Fibroblast of skin of right quadriceps (primary cell): ENCODE measurements at regions not wholly inside any gene's neighbourhood (a gene's known extent, or its start where the extent isn't known, plus 50 kb on each side); places are given as distances from the start of the nearest gene placed in this dataset.

Experiments used
- DNase-seq: peaks from one replicate; pipeline ENCODE4 v3.0.0-alpha.2; 2013

GRCh38 chr2:220446106-220446712 is 818.8 kb downstream of the SLC4A3 start:
- DNase-seq, result no peak

DNA sequence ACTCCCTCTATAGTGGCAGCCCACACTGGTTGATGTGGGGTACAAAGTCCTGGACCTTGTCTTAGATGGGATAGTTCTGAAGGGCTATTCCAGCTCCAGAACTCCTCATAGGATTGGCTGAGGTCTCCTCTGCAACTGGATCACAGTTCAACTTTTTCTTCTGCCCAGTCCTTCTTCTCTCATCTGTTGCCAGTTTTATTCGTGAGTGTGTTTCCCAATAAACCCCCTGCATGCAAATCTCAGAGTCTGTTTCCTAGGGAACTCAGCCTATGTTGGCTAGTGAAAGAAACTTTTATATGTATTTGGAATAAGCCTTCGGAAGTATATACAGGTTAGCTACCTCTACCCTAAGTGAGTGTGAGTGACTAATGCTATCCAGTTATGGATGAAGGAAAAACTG is 823.4 kb downstream of the SLC4A3 start:
- DNase-seq, result no peak

GRCh38 chr2:220451438-220451837 is 824.0 kb downstream of the SLC4A3 start:
- no peak for DNase-seq

GRCh38 chr2:220452561-220452960 is 825.1 kb downstream of the SLC4A3 start:
- no peak for DNase-seq

DNA sequence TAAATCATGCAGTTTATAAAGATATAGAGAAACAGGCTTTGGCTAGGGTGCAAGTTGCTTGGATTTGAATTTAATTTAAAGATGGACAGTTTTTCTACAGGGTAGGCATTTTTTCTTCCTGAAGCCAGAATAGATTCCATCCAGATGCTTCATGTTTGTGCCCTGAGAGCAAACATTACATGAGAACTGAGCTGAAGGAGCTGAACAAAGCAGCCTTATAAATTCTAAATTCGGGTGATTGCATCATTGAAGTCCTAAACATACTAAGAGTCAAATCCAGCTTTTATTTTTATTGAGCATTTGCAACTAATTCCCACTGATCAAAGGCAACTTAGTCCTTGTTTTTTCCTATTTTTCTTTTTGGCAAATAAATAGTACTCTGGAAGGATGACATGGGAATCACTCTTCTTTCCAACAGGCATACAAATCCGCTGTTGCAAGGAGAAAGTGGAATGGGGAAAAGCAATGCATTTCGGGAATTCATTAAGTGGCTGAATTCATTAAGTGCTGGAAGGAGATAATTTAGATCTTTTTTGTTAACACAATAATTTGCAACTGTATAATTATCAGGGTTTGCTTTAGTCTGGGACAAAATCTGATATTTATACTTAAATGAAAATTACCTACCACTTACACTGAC is 828.0 kb downstream of the SLC4A3 start:
- DNase-seq, result peak; percentile 4

DNA sequence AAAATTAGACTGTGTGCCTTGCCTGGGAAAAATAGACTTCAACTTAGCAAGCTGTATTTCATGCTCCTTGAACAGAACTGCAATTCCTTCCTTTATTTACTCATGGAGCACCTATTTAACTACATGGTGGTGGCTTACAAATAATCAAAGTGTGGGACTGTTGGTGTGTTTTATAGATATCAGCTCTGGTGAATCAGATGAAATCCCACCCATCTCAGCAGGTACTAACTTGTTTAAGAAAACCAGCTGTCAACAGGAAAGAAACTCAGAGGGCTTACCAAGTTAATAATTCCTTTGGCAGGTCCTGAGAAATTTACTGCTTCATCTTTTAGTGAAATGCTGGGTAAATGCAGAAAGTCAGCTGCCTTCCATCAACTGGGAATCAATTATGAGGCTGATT is 830.6 kb downstream of the SLC4A3 start:
- DNase-seq, result no peak

DNA sequence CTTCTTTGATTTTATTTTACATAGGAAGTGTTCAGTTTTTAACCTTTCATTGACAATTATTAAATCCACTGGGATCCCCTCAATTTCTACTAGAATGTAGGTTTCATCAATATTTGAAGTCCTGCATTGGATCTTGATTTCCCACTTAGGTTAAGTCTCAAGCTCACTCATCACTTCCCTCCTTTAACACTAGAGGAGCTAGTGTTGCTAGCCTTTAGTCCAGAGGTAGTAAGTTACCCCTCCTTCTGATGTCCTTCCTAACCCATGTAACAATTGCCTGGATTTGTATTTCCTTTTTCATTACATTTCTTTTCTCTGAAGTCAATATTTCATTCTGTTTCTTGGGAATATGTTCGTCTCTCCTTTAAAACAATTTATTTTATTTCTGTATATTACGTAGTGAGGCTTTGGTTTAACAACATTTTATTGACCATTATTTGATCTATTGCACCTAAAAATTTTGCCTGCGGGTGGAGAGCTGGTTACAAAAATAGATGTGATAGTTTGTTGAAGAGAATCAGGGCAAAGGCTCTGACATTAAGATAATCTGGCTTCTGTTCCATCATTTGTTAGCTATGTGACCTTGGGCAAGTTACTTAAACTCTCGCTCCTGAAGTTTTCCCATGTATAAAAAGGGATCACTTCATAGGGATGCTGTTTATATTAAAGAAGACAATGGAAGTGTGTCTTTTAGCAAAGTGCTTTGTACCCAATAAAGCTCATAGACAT is 833.0 kb downstream of the SLC4A3 start:
- no peak for DNase-seq

GRCh38 chr2:220463876-220464275 is 836.4 kb downstream of the SLC4A3 start:
- DNase-seq, result no peak

GRCh38 chr2:220465700-220466099 is 838.3 kb downstream of the SLC4A3 start:
- DNase-seq, result no peak

DNA sequence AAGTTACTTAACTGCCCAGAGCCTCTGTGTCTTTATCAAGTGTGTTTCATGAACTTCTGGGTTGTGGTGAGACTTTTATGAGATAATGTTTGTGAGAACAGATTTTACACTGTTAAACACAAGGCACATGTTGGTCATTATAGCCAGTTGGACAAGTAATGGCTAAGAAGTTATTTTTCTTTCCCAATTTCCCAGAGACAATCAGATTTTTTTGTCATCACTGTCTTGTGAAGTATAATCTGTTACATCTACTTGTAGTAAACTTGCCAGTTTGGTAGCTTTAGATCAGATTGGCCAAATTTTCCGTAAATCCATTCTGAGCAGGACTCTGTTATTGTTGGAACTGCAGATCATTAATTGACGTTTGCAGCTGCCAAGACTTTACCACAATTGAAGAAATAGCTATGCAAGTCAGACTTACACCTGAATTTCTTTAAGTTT is 838.8 kb downstream of the SLC4A3 start:
- DNase-seq, result peak; percentile 18

DNA sequence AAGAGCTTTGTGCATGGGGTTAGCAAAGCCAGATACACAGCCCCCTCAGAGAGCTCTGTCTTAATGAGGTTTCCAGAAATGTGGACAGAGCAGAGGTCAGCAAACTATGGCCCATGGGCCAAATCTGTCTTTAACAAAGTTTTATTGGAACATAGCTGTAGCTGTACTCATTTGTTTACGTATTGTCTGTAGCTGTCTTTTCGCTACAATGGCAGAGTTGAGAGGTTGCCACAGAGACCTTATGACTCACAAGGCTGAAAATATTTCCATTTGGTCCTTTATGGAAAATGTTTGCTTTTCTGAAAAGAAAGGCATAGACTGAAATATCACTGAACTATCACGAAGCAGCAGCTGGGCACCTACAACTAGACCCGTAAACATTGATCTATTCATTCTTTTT is 841.8 kb downstream of the SLC4A3 start:
- no peak for DNase-seq

DNA sequence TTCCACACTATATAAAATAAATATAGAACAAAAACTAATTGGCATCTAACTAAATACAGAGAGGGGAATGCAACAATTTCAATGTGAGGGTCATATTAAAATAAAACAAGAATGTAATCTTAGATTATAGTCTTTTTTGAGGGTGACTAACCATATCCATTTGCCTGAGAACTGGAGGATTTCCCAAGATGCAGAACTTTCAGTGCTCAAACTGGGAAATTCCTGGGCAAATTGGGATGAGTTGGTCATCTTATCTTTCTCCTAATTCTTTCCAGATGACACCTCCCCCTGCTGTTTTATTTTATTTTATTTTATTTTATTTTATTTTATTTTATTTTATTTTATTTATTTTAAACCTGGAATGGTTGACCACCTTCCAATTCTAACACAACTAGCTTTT is 846.2 kb downstream of the SLC4A3 start:
- DNase-seq, result peak; percentile 31

DNA sequence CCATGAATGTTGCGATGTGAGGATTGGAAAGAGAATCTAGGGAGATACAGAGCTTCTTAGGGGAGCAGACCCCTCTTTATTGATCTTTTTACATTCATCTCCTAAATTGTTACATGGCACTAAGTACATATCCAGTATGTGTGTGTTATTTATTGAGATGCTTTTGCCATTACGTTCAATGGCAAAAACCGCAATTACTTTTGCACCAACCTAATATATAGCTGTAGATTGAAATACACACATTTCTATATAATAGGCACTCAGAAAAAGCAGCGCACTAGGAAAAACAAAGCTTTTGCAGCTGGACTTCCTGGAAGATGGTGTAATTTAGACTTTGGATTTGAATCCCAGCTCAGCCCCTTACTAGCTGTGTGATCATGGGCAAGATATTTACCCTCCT is 849.4 kb downstream of the SLC4A3 start:
- no peak for DNase-seq

- DNase-seq, result no peak
Observed at GRCh38 chr2:220478305-220479058, 851.1 kb downstream of the SLC4A3 start.

GRCh38 chr2:220482716-220483115 is 855.3 kb downstream of the SLC4A3 start:
- no peak for DNase-seq

DNA sequence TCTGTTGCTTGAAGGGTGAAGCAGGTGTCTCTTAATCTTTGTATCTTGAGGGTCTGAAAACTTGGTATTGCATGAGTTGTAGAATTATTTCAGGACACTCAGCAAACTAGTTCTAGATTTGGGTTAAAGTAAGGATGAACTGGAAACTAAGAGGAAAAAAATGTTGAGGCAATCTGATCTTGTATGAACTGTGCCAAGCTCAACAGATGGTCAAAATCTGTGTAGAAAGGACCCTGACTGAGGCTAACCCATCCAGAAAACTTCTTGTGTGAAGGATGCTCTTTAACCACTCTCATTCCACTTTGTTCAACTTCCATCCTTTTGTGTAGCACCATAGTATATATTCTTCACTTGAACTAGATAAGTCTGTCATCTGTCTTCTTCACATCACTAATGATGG is 861.7 kb downstream of the SLC4A3 start:
- no peak for DNase-seq

GRCh38 chr2:220491670-220492069 is 864.2 kb downstream of the SLC4A3 start:
- no peak for DNase-seq

DNA sequence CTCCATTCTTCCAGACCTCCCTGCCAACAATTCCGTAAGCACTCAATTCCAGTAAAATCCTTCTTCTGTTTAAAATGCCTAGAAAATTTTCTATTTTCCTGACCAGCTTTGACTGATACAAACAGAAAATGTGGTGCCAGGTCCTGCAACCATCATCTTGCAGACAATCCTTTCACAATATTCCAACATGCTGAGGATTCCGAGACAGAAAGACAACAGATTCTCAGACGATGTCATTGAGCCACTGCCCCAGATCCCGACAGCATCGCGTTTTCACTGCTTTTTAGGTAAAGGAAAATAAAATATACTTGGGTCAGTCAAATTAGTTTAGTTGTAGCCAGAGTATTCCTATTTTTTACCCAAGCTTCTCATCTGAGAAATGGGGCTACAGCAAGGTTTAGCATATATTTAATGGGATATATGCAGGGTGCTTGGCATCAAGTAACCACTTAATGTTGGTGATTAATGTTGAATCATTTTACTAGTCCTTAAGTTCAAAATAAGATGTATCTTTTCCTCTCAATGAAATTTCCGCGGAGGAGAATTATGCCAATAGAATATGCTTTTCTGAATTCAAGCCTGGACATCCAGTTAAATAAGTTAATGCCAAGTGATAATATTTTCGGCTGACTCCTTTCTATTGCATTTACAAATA is 866.6 kb downstream of the SLC4A3 start:
- no peak for DNase-seq

DNA sequence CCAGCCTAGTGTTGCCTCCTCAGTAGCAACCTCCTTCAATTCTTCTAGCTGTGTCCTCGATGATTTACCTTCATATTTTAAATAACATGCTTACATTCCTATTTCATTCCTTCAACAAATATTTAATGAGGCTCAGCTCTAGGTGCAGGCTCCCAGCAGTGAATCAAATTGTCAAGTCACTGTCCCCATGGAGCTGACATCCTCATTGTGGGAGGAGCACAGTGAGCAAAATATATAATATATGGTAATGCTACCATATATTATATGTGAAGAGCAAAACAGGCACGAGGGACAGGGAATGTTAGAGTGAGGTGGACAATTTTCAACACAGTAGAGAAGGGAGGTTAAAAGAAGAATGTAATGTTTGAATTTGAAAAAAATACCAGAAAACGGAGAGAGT is 869.1 kb downstream of the SLC4A3 start:
- DNase-seq, result no peak

DNA sequence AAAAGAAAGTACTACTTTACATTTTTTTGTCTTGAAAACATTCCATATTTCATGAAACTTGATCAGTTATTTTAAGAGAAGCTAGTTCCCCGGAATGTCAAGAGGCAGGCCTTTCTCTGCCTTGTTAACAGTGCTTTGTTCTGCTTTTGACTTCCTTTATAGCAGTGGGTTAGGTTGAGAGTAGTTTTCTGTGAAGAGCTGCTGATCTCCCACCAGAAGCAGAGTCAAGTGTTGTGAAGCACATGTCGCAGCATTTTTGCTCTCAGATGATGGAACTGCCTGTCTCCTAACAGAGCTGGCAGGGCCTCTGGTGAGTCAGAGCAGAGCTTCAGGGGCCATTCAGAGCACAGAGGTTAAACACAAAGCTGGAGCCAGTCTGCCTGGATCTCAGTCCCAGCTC is 871.8 kb downstream of the SLC4A3 start:
- peak; percentile 65 for DNase-seq

- DNase-seq, result no peak
Observed at GRCh38 chr2:220502539-220502938, 875.1 kb downstream of the SLC4A3 start.

- DNase-seq, result no peak
Observed at GRCh38 chr2:220503431-220503830, 876.0 kb downstream of the SLC4A3 start.

DNA sequence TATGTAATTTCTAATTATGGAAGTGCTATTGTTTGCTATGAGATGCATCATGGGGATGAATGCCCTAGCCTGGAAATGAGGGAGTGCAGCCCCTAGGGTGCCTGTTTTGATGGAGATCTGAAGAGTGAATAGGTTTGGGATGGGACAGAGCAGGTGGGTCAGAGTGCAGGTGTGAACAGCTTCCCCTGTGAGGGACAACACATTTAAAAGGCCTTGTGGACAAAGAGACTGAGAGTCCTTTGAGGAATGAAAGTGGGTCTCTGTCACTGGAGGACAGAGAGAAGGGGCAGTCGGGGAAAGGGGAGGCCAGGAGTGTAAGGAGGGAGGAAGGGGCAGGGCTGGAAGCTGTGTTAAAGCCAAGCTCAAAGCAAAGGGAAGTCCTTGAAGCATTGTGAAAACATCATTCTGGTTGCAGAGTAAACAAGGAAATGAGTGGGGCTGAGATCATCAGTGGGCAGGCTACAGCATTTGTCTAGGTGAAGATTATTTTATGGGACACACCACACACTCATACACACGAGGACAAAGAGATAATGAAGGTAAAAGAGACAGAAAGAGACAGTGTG is 877.6 kb downstream of the SLC4A3 start:
- peak; percentile 53 for DNase-seq
